GM18517 (cell line): ENCODE measurements at regions not wholly inside any gene's neighbourhood (a gene's known extent, or its start where the extent isn't known, plus 50 kb on each side); places are given as distances from the start of the nearest gene placed in this dataset.
"Not testable (repeated sequence)": the region's sequence is repeated elsewhere in the genome, so short reads cannot be mapped to it uniquely, and the experiment has no call there.

Experiments
- ATAC-seq: cut with Tn5 transposase; IDR thresholded peaks from one replicate; pipeline ENCODE4 v1.9.1; 2021; ENCODE audit warnings: mild to moderate bottlenecking, moderate library complexity; ENCODE audit not compliant: unreplicated experiment

GRCh38 chrX:118212817-118213183 lies 96.2 kb upstream of the KLHL13 start:
- ATAC-seq = peak; percentile 87

GRCh38 chrX:118215346-118215745 lies 98.7 kb upstream of the KLHL13 start:
- ATAC-seq = no peak

DNA sequence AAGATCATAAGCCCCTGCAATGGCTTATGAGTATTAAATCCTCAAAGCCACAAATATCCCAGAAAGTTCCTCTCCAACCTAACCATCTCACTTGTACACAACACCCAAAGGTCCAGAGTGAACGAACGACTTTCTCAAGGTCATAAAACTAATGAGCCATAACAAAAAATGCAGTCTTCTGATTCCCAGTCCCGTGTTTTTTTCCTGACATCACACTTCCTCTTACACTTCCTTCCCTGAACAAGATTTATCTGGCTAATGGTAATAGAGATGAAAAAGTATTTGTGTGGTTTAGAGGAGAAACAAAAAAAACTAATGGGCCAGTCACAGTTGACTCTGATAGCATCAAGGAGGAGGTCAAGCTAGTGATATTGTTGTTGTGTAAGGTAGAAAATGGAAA lies 99.5 kb upstream of the KLHL13 start:
- ATAC-seq = no peak

DNA sequence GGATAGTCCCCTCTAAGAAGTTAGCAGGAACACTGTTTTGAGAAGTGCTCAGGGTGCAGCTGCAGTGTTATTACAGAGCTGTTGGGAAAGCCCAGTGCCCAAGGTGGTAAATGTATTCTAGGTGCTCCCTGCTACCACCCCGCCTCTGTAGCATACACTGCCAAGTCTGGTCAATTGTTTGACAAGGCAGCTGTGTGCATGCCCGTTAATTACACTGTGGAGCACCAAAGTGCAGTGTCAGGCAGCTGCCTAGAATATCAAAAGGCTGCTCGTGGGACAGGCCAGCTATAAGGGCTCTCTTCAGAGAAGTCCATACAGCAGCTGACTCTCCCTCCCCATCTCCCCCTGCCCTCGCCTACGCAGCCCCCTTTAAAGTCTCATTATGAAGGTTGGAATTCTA lies 99.9 kb upstream of the KLHL13 start:
- no peak for ATAC-seq

GRCh38 chrX:118218079-118218478 lies 101.5 kb upstream of the KLHL13 start:
- no peak for ATAC-seq

DNA sequence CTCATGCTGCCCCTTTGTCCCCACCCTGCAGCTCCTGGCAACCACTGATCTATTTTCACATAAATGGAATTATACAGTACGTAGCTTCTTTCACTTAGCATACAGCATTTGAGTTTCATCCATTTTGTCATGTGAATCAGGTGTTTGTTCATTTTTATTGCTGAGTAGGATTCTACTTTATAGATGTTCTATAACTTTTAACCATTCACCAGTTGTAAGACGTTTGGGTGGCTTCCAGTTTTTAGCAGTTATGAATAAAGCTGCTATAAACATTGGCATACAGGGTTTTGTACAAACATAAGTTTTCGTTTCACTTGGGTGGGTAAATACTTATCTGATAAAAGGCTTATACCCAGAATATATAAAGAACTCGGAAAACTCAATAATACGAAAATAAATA lies 102.3 kb upstream of the KLHL13 start:
- no peak for ATAC-seq

DNA sequence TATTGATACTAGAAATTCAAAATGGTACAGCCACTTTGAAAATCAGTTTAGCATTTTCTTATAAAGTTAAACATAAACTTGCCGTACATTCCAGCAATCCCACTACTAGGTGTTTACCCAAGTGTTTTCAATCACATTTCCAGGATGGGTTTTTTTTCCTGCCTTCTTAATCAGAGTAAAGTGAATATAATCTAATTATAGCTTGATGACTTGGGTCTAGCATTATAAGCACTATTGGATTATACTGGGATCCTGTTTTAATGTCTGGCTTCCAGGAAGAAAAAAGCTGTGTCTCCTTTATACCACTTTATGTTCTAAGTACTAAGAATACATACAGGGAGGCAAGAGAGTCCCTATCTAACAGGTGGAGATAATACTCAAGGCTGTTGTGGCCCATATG lies 103.3 kb upstream of the KLHL13 start:
- no peak for ATAC-seq

- ATAC-seq = no peak
These were observed 103.9 kb upstream of the KLHL13 start for GRCh38 chrX:118220509-118220908.

GRCh38 chrX:118221270-118221669 lies 104.7 kb upstream of the KLHL13 start:
- ATAC-seq = no peak

DNA sequence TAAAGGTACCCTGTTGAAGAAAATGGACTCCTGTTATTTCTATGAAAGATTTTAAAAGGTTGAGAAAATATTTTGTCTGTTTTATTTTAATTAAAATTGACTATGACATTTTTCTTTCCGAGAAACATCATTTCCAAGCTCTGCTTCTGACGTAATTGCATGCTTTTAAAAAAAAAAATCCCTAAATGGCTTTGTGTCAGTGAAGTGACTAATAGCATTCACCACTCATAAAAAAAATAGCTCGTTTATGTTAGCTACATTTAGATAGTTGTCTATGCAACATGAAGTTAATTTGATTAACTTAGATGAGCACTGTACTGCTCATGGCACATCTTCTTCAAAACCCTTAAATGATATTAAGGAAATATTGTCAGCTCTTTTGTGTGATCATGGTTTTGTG lies 105.1 kb upstream of the KLHL13 start:
- ATAC-seq = no peak

GRCh38 chrX:118222421-118222820 lies 105.8 kb upstream of the KLHL13 start:
- ATAC-seq = no peak

DNA sequence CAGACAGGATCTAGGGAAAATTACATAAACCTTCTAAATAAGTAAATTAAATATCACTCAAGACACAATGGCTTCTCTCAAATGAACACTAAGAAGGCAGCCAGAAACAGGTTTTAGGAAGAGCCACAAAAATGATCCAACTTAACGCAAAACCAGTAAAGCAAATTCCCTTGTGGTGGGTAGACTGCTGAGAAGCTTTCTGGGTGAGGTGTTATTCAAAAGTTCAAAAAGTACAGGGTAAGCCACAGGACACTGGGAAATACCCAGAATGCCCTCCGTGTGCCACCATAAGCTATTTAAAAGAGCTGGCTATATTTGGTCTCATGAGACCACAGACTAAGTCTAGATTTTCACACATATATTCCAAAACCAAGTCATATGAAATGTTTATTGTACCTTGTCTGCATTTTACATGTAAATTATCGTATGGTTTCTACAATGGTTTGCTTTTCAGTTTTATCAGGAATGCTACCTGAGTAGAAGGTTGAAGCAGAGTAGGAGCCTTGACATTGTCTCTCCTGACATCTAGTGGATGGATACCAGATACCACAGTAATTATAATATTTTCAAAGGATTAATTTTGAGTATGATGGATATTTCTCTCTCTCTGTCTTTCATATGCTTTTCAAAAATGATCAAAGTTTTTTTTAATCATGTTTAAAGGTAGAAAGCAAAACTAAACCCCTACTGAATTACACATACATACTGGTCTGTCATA lies 109.3 kb upstream of the KLHL13 start:
- ATAC-seq = peak; percentile 80

DNA sequence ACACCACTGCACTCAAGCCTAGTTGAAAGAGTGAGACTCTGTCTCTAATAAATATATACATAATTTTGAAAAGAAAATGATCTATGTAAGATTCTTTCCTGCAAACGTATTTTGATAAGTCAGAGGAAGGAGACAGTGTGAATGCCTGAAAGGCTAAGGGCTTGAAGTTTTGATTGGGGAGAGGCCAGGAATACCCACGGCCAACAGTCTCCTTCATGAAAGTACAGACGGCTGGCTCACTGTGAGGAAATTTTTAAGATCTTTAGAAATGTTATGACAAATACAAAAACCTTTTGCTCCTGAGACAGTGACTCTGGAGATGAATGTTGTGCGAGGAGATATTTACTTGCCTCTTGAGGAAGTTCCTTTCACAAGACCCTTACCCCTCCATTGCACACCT lies 111.4 kb upstream of the KLHL13 start:
- ATAC-seq = no peak

DNA sequence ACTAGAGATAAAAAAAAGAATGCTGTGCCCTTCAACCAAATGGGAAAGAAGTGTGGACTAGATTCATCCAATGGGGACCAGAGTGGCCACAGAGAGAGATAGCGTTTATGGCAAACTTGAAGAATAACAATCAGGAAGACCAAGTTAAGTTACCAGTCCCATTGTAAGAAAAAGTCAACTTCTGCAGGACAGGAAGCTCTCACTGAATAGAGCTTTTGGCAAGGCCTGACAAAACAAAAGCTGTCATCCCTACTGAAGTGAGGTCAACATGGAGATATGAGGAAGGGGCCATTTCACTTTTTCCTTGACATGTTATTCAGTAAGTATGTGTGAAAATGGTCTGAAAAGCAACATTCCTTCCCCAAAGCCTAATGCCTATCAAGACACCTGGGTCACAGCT lies 111.8 kb upstream of the KLHL13 start:
- ATAC-seq = no peak

- no peak for ATAC-seq
These were observed 114.4 kb upstream of the WDR44 start for GRCh38 chrX:118231464-118231863.

GRCh38 chrX:118239178-118239870 lies 106.6 kb upstream of the WDR44 start:
- no peak for ATAC-seq

- no peak for ATAC-seq
These were observed 105.8 kb upstream of the WDR44 start for GRCh38 chrX:118239913-118240698.

DNA sequence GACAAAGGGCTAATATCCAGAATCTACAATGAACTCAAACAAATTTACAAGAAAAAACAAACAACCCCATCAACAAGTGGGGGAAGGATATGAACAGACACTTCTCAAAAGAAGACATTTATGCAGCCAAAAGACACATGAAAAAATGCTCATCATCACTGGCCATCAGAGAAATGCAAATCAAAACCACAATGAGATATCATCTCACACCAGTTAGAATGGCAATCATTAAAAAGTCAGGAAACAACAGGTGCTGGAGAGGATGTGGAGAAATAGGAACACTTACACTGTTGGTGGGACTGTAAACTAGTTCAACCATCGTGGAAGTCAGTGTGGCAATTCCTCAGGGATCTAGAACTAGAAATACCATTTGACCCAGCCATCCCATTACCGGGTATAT lies 98.9 kb upstream of the WDR44 start:
- ATAC-seq = not testable (repeated sequence)

- ATAC-seq = no peak
These were observed 96.8 kb upstream of the WDR44 start for GRCh38 chrX:118249146-118249545.

DNA sequence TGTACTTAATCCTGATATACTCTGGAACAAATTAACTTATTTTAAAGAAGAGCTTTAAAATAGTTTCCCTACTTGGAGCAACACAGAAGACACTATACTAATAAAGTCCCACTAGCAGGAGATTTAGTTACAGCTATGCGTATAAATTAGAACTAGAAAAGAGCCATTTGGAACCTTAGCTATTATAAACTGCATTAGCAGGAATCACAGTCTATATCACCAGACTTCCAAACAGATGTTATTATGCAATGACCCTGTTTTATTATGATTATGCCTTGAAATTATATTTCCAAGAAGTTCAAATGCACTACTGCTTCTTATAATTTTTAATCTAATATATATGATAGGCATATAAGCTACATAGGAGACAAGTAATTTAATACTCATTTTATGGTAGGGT lies 95.5 kb upstream of the WDR44 start:
- ATAC-seq = no peak

DNA sequence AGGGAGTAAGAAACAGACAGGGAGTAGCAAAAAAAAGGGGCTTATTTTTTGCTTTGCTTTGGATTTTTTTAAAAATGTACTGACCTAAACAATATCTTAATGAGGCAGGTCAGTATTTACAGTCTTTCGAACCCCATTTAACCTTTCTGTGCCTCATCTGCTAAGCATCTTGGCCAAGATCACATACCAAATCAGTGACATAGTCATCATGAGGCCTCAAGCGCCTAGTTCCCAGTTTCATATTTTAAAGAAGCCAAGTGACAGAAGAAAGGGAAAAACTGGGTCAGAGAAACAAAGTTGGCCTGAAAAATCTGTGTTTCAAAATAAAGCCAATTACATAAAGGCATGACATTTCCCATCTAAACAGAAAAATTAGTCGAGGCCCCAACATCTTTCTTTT lies 94.6 kb upstream of the WDR44 start:
- ATAC-seq = no peak

GRCh38 chrX:118252967-118253366 lies 92.9 kb upstream of the WDR44 start:
- ATAC-seq = no peak
